H1 (cell line): ENCODE measurements at regions not wholly inside any gene's neighbourhood (a gene's known extent, or its start where the extent isn't known, plus 50 kb on each side); places are given as distances from the start of the nearest gene placed in this dataset.

Experiments used
- CTCF ChIA-PET: fragments of 300-600 bp; sonication (Branson Sonifier 250); formaldehyde crosslinking; loops from one replicate; lab custom pipeline; 2021; ENCODE audit not compliant: partially characterized antibody; lab: Charles Lee
- POLR2A ChIA-PET: fragments of 300-600 bp; sonication (Branson Sonifier 250); formaldehyde crosslinking; loops from one replicate; lab custom pipeline; 2021; ENCODE audit warnings: inconsistent platforms; ENCODE audit not compliant: partially characterized antibody; lab: Charles Lee
- DNase-seq, 2 experiments: peaks; one replicate each; pipeline versions ENCODE4 v3.0.0 to v3.0.0-alpha.2; 2010 to 2022; ENCODE audit warnings: low spot score in 2 of 2, low read depth in 1 of 2, mixed read lengths in 1 of 2
- FAIRE-seq: peaks from 2 replicates; lab custom pipeline; 2011; peaks lifted over from hg19 to GRCh38; lab: Jason Lieb, UNC
- H2AFZ ChIP-seq: 2 replicates; pipeline ENCODE4 v1.8.1; 2012; ENCODE audit warnings: low read length, inconsistent platforms
- H2AK5ac ChIP-seq: 2 replicates; pipeline ENCODE4 v1.6.1; 2013; ENCODE audit warnings: low read depth, low read length
- H2BK120ac ChIP-seq: replicated peaks from 2 replicates; pipeline ENCODE3; 2013; ENCODE audit warnings: low read depth, low read length, inconsistent platforms
- H2BK12ac ChIP-seq: 2 replicates; pipeline ENCODE4 v1.6.1; 2013; ENCODE audit warnings: low read depth, low read length
- H2BK15ac ChIP-seq: 2 replicates; pipeline ENCODE4 v1.6.1; 2013; ENCODE audit warnings: low read length
- H2BK20ac ChIP-seq: 2 replicates; pipeline ENCODE4 v1.6.1; 2013; ENCODE audit warnings: low read length
- H2BK5ac ChIP-seq: 2 replicates; pipeline ENCODE4 v1.6.1; 2013; ENCODE audit warnings: low read depth, low read length
- H3K14ac ChIP-seq: 2 replicates; pipeline ENCODE4 v1.6.1; 2013; ENCODE audit warnings: inconsistent platforms; ENCODE audit not compliant: insufficient read length
- H3K18ac ChIP-seq: 2 replicates; pipeline ENCODE4 v1.6.1; 2013; ENCODE audit warnings: low read length; ENCODE audit errors: extremely low read depth
- H3K23ac ChIP-seq: 2 replicates; pipeline ENCODE4 v1.6.1; 2013; ENCODE audit warnings: inconsistent platforms; ENCODE audit not compliant: insufficient read length
- H3K23me2 ChIP-seq: 2 replicates; pipeline ENCODE4 v1.6.1; 2013; ENCODE audit warnings: low read depth, low read length
- H3K27ac ChIP-seq: 2 replicates; pipeline ENCODE4 v1.6.1; 2011; ENCODE audit warnings: low read depth, low read length, inconsistent platforms
- H3K27me3 ChIP-seq, 4 experiments: replicated peaks in 1 of 4; 1 replicate in 1 of 4; 2 replicates in 3 of 4; pipeline versions ENCODE4 v1.6.1 to v1.8.1; 2011 to 2013; ENCODE audit warnings: low read length in 3 of 4, mild to moderate bottlenecking in 3 of 4, inconsistent platforms in 2 of 4, mixed read lengths in 2 of 4, moderate library complexity in 1 of 4; ENCODE audit not compliant: control insufficient read depth in 3 of 4, insufficient read depth in 3 of 4; ENCODE audit errors: extremely low read depth in 1 of 4
- H3K36me3 ChIP-seq, 4 experiments: 2 replicates each; pipeline versions ENCODE4 v1.6.1 to v1.8.1; 2011 to 2013; ENCODE audit warnings: mild to moderate bottlenecking in 4 of 4, low read length in 3 of 4, moderate library complexity in 2 of 4, control low read depth in 1 of 4, inconsistent platforms in 1 of 4; ENCODE audit not compliant: insufficient read depth in 4 of 4, control insufficient read depth in 2 of 4
- H3K4ac ChIP-seq: replicated peaks from 2 replicates; pipeline ENCODE3; 2013; ENCODE audit warnings: low read length, low read depth, mixed read lengths, inconsistent platforms; ENCODE audit not compliant: insufficient read length
- H3K4me1 ChIP-seq, 4 experiments: replicated peaks in 1 of 4; 1 replicate in 1 of 4; 2 replicates in 3 of 4; pipeline versions ENCODE4 v1.6.1 to v1.8.1; 2011 to 2013; ENCODE audit warnings: low read length in 3 of 4, inconsistent platforms in 2 of 4, mixed read lengths in 1 of 4; ENCODE audit not compliant: insufficient read depth in 4 of 4, control insufficient read depth in 3 of 4
- H3K4me2 ChIP-seq, 2 experiments: 2 replicates each; pipeline versions ENCODE4 v1.6.1 to v1.8.1; 2011 to 2013; ENCODE audit warnings: low read depth in 2 of 2, low read length in 2 of 2, control low read depth in 1 of 2, inconsistent platforms in 1 of 2, mild to moderate bottlenecking in 1 of 2; ENCODE audit not compliant: insufficient read depth in 1 of 2
- H3K4me3 ChIP-seq, 4 experiments: fragments of 200-600, 300-600 bp in 1 of 4; sonication (generic), shearing (Covaris generic), sonication (Bioruptor Twin) in 1 of 4; 2 replicates each; pipeline versions ENCODE4 v1.5.1 to v1.8.1; 2011 to 2016; ENCODE audit warnings: low read length in 4 of 4, low read depth in 3 of 4, control low read depth in 2 of 4, inconsistent platforms in 2 of 4, mild to moderate bottlenecking in 2 of 4, mixed read lengths in 1 of 4, moderate library complexity in 1 of 4; ENCODE audit not compliant: insufficient read depth in 2 of 4; ENCODE audit errors: extremely low read depth in 1 of 4
- H3K56ac ChIP-seq: replicated peaks from 2 replicates; pipeline ENCODE3; 2013; ENCODE audit warnings: low read depth, mild to moderate bottlenecking, mixed read lengths, low read length, inconsistent platforms; ENCODE audit not compliant: insufficient read length
- H3K79me1 ChIP-seq: 2 replicates; pipeline ENCODE4 v1.6.1; 2013; ENCODE audit warnings: low read depth, low read length, control low read depth
- H3K79me2 ChIP-seq, 2 experiments: 2 replicates each; pipeline versions ENCODE4 v1.6.1 to v1.8.1; 2012 to 2013; ENCODE audit warnings: low read length in 2 of 2, mild to moderate bottlenecking in 2 of 2, inconsistent platforms in 1 of 2; ENCODE audit not compliant: insufficient read depth in 2 of 2, control insufficient read depth in 1 of 2
- H3K9ac ChIP-seq, 4 experiments: replicated peaks in 1 of 4; 1 replicate in 1 of 4; 2 replicates in 3 of 4; pipeline versions ENCODE4 v1.6.1 to v1.8.1; 2011 to 2013; ENCODE audit warnings: low read depth in 3 of 4, low read length in 3 of 4, control low read depth in 2 of 4, mild to moderate bottlenecking in 2 of 4, moderate library complexity in 2 of 4, inconsistent platforms in 1 of 4; ENCODE audit errors: extremely low read depth in 1 of 4
- H3K9me3 ChIP-seq, 2 experiments: 2 replicates each; pipeline versions ENCODE4 v1.6.1 to v1.8.1; 2012 to 2013; ENCODE audit warnings: mild to moderate bottlenecking in 2 of 2, moderate library complexity in 2 of 2, control low read depth in 1 of 2, inconsistent platforms in 1 of 2, low read depth in 1 of 2, low read length in 1 of 2, mixed read lengths in 1 of 2; ENCODE audit not compliant: insufficient read depth in 2 of 2
- H4K20me1 ChIP-seq, 2 experiments: replicated peaks in 1 of 2; 2 replicates each; pipeline versions ENCODE3 to v1.8.1; 2011 to 2013; ENCODE audit warnings: inconsistent platforms in 2 of 2, low read length in 2 of 2, mild to moderate bottlenecking in 1 of 2; ENCODE audit not compliant: insufficient read depth in 2 of 2, control insufficient read depth in 1 of 2
- H4K5ac ChIP-seq: 2 replicates; pipeline ENCODE4 v1.6.1; 2013; ENCODE audit warnings: low read length, low read depth, mixed read lengths, inconsistent platforms; ENCODE audit not compliant: insufficient read length
- H4K8ac ChIP-seq: 2 replicates; pipeline ENCODE4 v1.8.0; 2013; ENCODE audit warnings: mild to moderate bottlenecking, moderate library complexity, low read length, inconsistent platforms; ENCODE audit not compliant: insufficient read depth; ENCODE audit errors: extremely low read depth
- H4K91ac ChIP-seq: replicated peaks from 2 replicates; pipeline ENCODE3; 2013; ENCODE audit warnings: low read length, mixed read lengths, inconsistent platforms; ENCODE audit not compliant: insufficient read length
- CTBP2 ChIP-seq: IDR thresholded peaks from 2 replicates; pipeline ENCODE4 v1.7.0; 2011; ENCODE audit warnings: borderline replicate concordance, mild to moderate bottlenecking, moderate library complexity, mixed read lengths, low read length; ENCODE audit not compliant: insufficient read depth, insufficient read length
- E2F6 ChIP-seq: IDR thresholded peaks from 2 replicates; pipeline ENCODE4 v1.6.1; 2012; ENCODE audit warnings: inconsistent platforms
- KDM5A ChIP-seq: fragments of 200-600 bp; IDR thresholded peaks from 2 replicates; pipeline ENCODE4 v1.7.1; 2012; ENCODE audit warnings: mild to moderate bottlenecking, low read length, inconsistent platforms, mixed read lengths
- POLR2A ChIP-seq, 2 experiments: IDR thresholded peaks; 1 replicate in 1 of 2; 2 replicates in 1 of 2; pipeline ENCODE4 v1.6.1; 2011; ENCODE audit warnings: low read depth in 2 of 2, low read length in 2 of 2, mild to moderate bottlenecking in 2 of 2; ENCODE audit errors: control extremely low read depth in 1 of 2
- POU5F1 ChIP-seq: IDR thresholded peaks from 2 replicates; pipeline ENCODE4 v1.6.1; 2011; ENCODE audit warnings: low read depth, mild to moderate bottlenecking, low read length, moderate library complexity

GRCh38 chr2:198953328-198953727 lies 504.4 kb downstream of the SATB2 start:
- no peaks in the 10 kb centered on the region for H3K4me1 ChIP-seq
- H4K8ac ChIP-seq = no peak overlapping the region
- no peak overlapping the region for H2AFZ ChIP-seq
- TF ChIP-seq KDM5A = no peak
- TF ChIP-seq POU5F1 = no peak
- TF ChIP-seq POLR2A (IDR thresholded peaks at IDR 0.05; ENCODE audit: control extremely low read depth in 1 of 2, low read depth in 2 of 2, low read length in 2 of 2) = no peak
- TF ChIP-seq E2F6 = no peak
- TF ChIP-seq CTBP2 = no peak
- H3K9ac ChIP-seq = no peak overlapping the region
- POLR2A ChIA-PET = no interaction called here
- H2BK20ac ChIP-seq = no peak overlapping the region
- no peak overlapping the region for H3K4ac ChIP-seq
- no peak overlapping the region for H2BK15ac ChIP-seq
- H3K4me3 ChIP-seq = no peak overlapping the region
- no peak overlapping the region for H3K56ac ChIP-seq
- no peaks in the 10 kb centered on the region for H3K27me3 ChIP-seq
- CTCF ChIA-PET = no interaction called here
- FAIRE-seq (no peak), DNase-seq (no peak)
- no peak overlapping the region for H2BK120ac ChIP-seq
- H3K27ac ChIP-seq = no peak overlapping the region
- H4K20me1 ChIP-seq = no peaks in the 10 kb centered on the region
- H4K5ac ChIP-seq = no peak overlapping the region
- no peaks in the 10 kb centered on the region for H3K36me3 ChIP-seq
- H2BK12ac ChIP-seq = no peak overlapping the region
- no peaks in the 10 kb centered on the region for H3K79me1 ChIP-seq
- no peak overlapping the region for H3K4me2 ChIP-seq
- H2BK5ac ChIP-seq = no peak overlapping the region
- no peaks in the 10 kb centered on the region; the same call in 1 of the 2 replicates for H3K23me2 ChIP-seq
- no peak overlapping the region for H3K18ac ChIP-seq
- H4K91ac ChIP-seq = no peak overlapping the region
- no peak overlapping the region for H3K14ac ChIP-seq
- no peaks in the 10 kb centered on the region for H3K9me3 ChIP-seq
- no peaks in the 10 kb centered on the region for H3K79me2 ChIP-seq
- H3K23ac ChIP-seq = no peak overlapping the region
- no peak overlapping the region for H2AK5ac ChIP-seq
